ENCODE measurements at regions not wholly inside any gene's neighbourhood (a gene's known extent, or its start where the extent isn't known, plus 50 kb on each side); places are given as distances from the start of the nearest gene placed in this dataset.

DNA sequence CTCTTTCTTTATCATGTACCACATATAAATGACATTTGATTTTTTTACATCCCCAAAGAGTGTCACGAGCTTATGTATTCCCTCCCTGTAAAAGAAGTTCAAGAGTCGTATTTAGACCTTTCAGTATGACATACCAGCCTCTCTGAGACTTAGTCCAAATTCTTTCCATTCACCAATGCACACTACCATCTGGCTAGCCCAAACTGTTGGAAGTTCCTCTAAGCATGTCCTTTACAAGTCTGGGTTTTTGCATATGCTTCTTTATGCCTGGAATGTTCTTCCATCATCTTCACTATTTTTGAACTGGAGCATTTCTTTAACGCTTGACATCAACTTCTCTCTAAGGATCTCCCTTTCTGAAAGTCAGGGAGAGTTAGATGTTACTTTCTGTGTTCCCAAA is 68.5 kb upstream of the RGS6 start:
- Histone ChIP-seq H3K36me3 (ENCODE audit: insufficient read depth, low read length) (no peaks in the 10 kb centered on the region), H3K4me1 (ENCODE audit: insufficient read depth, low read length) (no peaks in the 10 kb centered on the region), H3K27ac (ENCODE audit: low read depth in 1 of 2, low read length in 2 of 2) (no peak overlapping the region), H3K9me3 (ENCODE audit: control insufficient read depth in 1 of 2, insufficient read depth in 1 of 2, low read length in 2 of 2) (no peaks in the 10 kb centered on the region), H3K4me3 (ENCODE audit: low read length) (no peak overlapping the region), H3K27me3 (ENCODE audit: control insufficient read depth in 1 of 2, insufficient read depth in 2 of 2, low read length in 2 of 2) (no peaks in the 10 kb centered on the region)
- Mint-ChIP-seq H3K27me3 (peaks cover 27% of the 10 kb centered on the region), H3K9me3 (no peaks in the 10 kb centered on the region), H3K27ac (no peak overlapping the region), H3K36me3 (ENCODE audit: low read depth) (no peaks in the 10 kb centered on the region), H3K4me1 (ENCODE audit: low read depth) (no peaks in the 10 kb centered on the region), H3K4me3 (no peak overlapping the region)
- intact Hi-C loops (cut with DNase I, micrococcal nuclease): no loop called here
- ChIA-PET POLR2A (no interaction called here), CTCF (no interaction called here)
- TF ChIP-seq, protein P1, sequence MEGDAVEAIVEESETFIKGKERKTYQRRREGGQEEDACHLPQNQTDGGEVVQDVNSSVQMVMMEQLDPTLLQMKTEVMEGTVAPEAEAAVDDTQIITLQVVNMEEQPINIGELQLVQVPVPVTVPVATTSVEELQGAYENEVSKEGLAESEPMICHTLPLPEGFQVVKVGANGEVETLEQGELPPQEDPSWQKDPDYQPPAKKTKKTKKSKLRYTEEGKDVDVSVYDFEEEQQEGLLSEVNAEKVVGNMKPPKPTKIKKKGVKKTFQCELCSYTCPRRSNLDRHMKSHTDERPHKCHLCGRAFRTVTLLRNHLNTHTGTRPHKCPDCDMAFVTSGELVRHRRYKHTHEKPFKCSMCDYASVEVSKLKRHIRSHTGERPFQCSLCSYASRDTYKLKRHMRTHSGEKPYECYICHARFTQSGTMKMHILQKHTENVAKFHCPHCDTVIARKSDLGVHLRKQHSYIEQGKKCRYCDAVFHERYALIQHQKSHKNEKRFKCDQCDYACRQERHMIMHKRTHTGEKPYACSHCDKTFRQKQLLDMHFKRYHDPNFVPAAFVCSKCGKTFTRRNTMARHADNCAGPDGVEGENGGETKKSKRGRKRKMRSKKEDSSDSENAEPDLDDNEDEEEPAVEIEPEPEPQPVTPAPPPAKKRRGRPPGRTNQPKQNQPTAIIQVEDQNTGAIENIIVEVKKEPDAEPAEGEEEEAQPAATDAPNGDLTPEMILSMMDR (IDR thresholded peaks at IDR 0.05): no peak
- ATAC-seq (ENCODE audit: poor library complexity): no peak
- DNase-seq: no peak
